NAMALWA (cell line): ENCODE measurements at regions not wholly inside any gene's neighbourhood (a gene's known extent, or its start where the extent isn't known, plus 50 kb on each side); places are given as distances from the start of the nearest gene placed in this dataset.

Experiments used
- DNase-seq: peaks from one replicate; pipeline ENCODE4 v3.0.0-alpha.2; 2015; ENCODE audit warnings: low spot score

GRCh38 chr14:101330416-101331140 is 230.7 kb upstream of the DIO3 start:
- no peak for DNase-seq

DNA sequence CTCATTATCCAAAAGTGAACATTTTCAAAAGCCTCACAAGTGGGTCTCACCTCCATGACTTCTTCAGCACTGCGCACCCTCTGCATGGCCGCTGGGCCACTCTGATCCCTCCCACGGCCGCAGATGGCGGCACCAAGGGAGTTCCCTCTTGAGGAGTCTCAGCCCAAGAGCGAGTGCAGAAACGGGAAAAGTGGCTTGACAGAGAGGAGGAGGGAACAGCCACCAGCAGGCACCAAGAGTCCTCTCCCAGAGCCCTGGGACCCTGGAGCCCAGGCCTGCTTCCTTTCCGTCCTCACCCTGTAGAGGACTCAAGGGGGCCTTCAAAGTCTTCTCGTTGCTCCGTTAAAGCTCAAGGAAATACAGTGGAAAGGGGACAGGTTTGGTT is 230.2 kb upstream of the DIO3 start:
- DNase-seq: no peak

DNA sequence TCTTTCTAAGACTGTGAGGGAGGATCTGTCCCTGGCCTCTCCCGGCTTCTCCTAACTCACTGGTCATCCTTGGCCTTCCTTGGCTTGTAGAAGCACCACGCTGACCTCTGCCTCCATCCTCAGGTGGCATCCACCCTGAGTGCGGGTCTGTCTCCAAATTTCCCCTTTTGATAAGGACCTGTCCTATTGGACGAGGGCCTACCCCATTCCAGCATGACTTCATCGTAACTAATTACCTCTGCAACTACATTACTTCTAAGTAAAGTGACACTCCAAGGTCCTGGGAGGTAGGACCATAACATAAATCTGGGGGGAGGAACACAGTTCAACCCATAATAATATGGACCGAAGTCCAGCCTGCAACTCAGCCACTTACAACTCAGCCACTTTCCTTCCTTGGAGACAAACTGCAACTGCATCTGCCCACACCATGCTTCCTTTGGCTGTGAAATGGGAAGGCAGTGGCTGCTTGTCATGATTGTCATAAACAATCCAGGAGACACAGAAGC is 229.6 kb upstream of the DIO3 start:
- no peak for DNase-seq

DNA sequence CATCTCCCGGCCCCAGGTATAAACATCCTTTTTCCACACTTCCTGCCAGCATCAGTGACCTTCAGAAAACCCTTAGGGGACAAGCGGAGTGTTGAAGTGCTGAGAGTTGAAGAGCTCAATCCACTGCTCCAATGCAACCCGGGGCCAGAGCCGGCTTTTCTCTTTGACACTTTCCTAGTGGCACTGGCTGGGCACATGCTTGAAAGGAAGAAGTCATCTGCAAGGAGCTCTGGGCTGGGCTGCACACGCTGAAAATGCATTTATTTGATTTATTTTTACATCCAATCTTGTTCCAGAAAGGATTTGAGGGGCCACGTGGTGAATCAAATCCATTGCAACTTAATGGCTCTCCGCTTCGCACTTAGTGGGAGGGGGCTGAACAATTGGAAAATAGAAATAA is 229.0 kb upstream of the DIO3 start:
- no peak for DNase-seq

DNA sequence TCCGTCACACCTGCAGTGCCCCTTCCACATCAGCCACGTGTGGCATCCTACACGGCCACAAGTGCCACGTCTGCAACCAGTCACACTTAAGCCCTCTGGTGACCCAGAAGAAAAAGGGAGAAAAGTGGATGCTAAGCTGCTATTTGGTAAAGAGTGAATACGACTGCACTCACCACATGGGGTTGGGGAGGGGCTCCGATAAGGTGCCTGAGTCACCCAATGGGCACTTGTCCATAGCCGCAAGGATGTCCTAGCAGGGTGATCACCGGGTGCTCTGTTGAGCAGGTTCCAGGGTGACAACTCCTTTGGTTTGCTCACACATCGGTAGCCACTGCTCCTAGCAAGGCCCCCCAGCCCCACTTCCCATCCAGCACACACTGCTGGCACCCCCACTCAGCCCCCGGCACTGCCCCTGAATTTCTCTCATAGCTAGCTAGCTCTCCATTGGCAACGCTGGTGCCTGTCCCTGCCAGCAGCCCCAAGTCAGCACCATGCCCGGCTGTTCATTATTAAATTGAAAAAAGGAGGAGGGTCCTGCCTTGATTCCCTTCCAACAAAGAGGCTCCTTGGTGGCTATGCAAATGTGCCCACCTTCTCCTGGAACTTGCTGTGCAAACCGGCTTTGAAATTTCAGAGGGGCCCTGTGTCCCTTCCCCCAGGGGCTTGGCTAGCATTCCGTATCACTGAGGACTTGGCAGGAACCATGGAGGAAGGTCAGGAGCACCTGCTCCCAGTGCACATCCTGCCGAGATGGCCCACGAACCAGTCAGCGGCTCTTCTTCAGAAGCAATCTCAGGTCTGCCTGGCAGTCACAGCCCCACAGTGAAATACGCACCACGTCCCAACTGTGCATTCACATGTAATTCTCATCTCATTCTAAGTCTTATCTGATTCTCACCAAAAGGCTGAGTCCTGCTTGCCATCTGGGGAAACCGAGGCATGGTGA is 227.7 kb upstream of the DIO3 start:
- DNase-seq: no peak

DNA sequence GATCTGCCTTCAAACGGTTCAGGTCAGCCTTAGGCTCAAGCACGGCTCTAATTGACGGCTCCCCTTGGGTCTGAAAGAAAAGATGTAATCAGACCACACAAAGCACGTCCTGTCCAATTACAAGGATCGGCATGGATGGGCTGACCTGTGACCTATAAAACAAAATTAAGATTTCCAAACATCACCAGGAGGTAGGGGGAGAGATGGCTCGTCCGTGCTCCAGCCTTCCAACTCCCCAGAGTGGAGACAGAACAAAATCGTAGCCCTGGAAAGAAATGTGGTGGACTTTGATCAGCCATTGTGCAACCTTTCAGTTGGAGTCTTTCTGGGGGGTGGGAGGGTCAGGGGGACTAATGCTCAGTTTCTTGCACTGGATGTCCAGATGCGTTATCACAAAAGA is 226.6 kb upstream of the DIO3 start:
- no peak for DNase-seq

GRCh38 chr14:101335061-101335661 is 226.1 kb upstream of the DIO3 start:
- DNase-seq: no peak

GRCh38 chr14:101336183-101336582 is 225.1 kb upstream of the DIO3 start:
- DNase-seq: no peak

DNA sequence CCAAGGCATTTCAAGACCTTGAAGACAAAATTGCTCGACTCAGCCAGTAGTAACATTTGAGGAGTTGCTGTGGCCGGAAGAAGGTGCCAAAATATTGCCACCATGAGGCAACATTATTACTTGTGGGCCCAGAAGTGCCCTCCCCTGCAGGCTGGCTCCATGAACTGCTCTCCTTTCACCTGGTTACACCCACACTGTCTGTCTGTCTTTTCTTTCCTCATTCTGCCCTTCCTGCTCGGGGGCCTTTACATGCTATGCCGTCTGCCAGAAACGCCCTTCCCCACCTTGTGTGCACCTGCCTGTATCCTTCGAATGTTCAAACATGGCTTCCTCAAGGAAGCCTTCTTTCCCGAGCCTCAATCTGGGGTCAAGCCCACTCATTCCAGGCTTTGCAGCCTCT is 224.2 kb upstream of the DIO3 start:
- no peak for DNase-seq

GRCh38 chr14:101340556-101340955 is 220.7 kb upstream of the DIO3 start:
- no peak for DNase-seq

GRCh38 chr14:101347893-101348777 is 213.2 kb upstream of the DIO3 start:
- no peak for DNase-seq

GRCh38 chr14:101349108-101349507 is 212.2 kb upstream of the DIO3 start:
- no peak for DNase-seq

DNA sequence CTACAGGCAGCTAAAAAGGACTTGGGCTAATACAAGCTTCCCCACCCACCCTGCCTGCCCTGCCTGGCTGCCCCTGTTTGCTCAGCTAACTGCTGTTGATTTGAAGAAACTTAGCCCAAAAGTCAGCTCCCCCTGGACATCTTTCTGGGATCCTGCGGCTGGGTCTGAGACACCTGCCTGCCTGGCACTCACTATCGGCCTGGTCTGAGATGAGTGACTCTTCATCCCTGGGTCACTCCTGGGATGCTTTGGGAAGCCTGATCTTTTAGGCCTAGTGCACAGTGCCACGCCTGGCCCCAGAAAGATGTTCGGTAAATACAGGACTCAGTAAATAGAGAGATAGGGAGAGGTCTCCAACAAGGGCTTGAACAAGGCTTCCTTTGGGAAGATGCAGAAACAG is 211.3 kb upstream of the DIO3 start:
- DNase-seq: no peak

GRCh38 chr14:101350691-101351090 is 210.6 kb upstream of the DIO3 start:
- no peak for DNase-seq

DNA sequence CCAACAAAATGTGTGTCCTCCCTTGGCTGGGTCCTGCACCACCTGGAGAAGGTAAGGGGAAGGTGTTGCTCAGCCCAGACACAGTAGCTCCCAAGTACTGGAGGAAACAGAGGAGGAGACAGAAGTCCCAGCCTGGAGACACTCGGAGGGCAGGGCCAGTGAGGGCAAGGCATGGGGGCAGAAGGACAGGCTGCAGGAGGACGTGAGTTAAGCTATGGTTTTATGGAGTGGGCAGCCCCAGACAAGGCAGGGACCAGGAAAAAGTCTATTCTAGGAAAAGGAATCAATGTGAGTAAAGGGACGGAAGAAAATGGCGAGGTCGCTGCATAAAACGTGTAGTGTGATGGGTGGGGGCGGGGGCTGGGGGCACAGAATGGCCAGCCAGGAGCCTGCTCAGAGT is 210.1 kb upstream of the DIO3 start:
- no peak for DNase-seq

- DNase-seq: no peak
Observed at GRCh38 chr14:101351769-101352168, 209.5 kb upstream of the DIO3 start.

GRCh38 chr14:101352567-101352966 is 208.7 kb upstream of the DIO3 start:
- DNase-seq: no peak

- DNase-seq: no peak
Observed at GRCh38 chr14:101353422-101353821, 207.9 kb upstream of the DIO3 start.

DNA sequence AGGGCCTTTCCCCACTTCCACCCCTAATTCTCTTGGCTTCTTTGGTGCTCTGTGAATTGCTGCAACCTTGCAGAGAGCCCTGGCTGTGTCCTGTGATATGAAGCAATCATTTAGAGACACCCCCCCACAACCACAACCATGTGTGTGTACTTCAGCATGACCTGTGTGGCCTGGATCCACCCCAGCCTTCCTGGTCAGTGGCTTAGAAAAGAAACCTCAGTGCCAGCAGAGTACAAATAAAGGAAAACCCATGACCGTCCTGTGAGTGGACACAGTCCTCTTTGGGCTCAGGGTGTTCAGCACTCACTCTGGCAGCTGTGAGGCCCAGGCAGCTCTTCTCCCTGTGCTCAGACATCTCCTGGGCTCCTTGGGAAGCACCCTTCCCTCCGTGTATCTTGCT is 206.6 kb upstream of the DIO3 start:
- no peak for DNase-seq

- no peak for DNase-seq
Observed at GRCh38 chr14:101355284-101355683, 206.0 kb upstream of the DIO3 start.

DNA sequence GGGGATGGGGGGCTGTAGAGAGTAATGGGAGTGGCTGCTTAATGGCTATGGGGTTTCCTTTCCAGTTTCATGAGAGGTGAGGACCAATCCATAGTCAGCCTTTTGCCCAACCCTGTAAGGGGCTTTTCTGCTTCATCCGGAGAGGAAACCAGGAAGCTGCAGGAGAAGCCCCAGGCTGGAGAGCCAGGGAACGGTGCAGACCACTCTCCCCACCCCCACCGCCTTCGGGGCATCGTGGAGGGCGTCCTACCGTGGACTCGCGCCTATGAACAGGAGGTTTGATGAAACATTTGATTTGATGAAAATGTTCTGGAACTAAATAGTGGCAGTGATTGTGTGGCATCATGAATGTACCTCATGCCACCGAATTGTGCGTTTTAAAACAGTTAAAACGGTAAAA is 204.3 kb upstream of the DIO3 start:
- no peak for DNase-seq
